Type B pancreatic cell (in vitro differentiated cells): ENCODE measurements at regions not wholly inside any gene's neighbourhood (a gene's known extent, or its start where the extent isn't known, plus 50 kb on each side); places are given as distances from the start of the nearest gene placed in this dataset.

ENCODE experiments used
- DNase-seq: peaks from one replicate; pipeline ENCODE4 v3.0.0; 2021; ENCODE audit warnings: mixed read lengths; ENCODE audit not compliant: unreplicated experiment; ENCODE audit errors: extremely low spot score
- H3K27ac Mint-ChIP-seq: 2 replicates; pipeline ENCODE4 v1.8.0; 2021; ENCODE audit warnings: mild to moderate bottlenecking, mixed read lengths
- H3K27me3 Mint-ChIP-seq: 2 replicates; pipeline ENCODE4 v1.8.0; 2021; ENCODE audit warnings: mixed read lengths
- H3K36me3 Mint-ChIP-seq: 2 replicates; pipeline ENCODE4 v1.8.0; 2021; ENCODE audit warnings: mixed read lengths
- H3K4me1 Mint-ChIP-seq: one replicate; pipeline ENCODE4 v1.8.0; 2021; ENCODE audit warnings: mixed read lengths; ENCODE audit not compliant: unreplicated experiment
- H3K4me3 Mint-ChIP-seq: 2 replicates; pipeline ENCODE4 v1.8.0; 2021; ENCODE audit warnings: mild to moderate bottlenecking, mixed read lengths
- H3K9me3 Mint-ChIP-seq: 2 replicates; pipeline ENCODE4 v1.8.0; 2021; ENCODE audit warnings: mixed read lengths
- TF ChIP-seq, protein P1 (sequence below): fragments of 200-600 bp; sonication (generic); conservative IDR thresholded peaks from 2 replicates; pipeline ENCODE4 v1.5.0; 2021; ENCODE audit warnings: antibody characterized with exemption, mild to moderate bottlenecking

DNA sequence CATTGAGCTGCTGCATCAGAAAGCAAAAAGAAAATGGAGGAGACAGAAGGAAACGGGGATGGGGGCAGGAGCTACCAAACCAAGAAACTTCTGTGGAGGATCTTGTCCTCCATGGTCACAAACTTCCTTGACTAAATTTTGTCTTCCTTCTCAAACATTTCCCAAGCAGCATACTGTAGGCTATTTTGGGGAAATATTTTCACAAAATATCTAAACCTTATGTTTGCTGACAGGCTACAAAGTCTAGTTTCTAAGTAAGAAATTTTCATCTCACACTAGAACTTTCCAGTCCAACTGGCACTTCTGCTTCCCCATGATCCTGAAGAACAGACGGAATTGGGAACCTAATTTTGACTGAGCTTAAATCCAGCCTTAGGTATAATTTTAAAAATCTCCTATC, 552.0 kb downstream of the SNAPC1 start:
- Mint-ChIP-seq H3K4me3 (no peak overlapping the region), H3K27me3 (peaks cover 16% of the 10 kb centered on the region), H3K9me3 (no peaks in the 10 kb centered on the region), H3K4me1 (no peaks in the 10 kb centered on the region), H3K27ac (no peak overlapping the region), H3K36me3 (no peaks in the 10 kb centered on the region)
- DNase-seq: no peak
- TF ChIP-seq, protein P1, sequence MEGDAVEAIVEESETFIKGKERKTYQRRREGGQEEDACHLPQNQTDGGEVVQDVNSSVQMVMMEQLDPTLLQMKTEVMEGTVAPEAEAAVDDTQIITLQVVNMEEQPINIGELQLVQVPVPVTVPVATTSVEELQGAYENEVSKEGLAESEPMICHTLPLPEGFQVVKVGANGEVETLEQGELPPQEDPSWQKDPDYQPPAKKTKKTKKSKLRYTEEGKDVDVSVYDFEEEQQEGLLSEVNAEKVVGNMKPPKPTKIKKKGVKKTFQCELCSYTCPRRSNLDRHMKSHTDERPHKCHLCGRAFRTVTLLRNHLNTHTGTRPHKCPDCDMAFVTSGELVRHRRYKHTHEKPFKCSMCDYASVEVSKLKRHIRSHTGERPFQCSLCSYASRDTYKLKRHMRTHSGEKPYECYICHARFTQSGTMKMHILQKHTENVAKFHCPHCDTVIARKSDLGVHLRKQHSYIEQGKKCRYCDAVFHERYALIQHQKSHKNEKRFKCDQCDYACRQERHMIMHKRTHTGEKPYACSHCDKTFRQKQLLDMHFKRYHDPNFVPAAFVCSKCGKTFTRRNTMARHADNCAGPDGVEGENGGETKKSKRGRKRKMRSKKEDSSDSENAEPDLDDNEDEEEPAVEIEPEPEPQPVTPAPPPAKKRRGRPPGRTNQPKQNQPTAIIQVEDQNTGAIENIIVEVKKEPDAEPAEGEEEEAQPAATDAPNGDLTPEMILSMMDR: no peak

DNA sequence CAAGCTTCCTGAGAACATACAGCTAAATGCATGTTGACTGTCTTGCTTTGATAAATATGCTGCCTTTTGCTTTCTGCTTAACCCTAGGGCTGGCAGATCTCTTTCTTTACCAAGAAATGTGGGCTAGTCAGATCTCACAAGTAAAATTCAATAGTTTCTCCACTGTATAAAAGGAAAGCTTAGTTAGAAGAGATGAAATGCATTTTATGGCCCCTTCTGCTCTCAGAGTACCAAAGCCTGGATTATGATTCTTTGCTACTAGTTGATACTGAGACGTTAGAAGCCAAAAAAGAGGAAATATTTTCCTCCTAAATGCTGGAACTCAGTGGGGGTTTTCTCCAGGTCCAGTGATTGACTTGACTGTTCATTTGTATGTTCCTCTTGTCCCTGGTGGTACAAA, 552.7 kb downstream of the SNAPC1 start:
- Mint-ChIP-seq H3K9me3 (no peaks in the 10 kb centered on the region), H3K36me3 (no peaks in the 10 kb centered on the region), H3K27ac (no peak overlapping the region), H3K4me1 (no peaks in the 10 kb centered on the region), H3K4me3 (no peak overlapping the region), H3K27me3 (peaks cover 19% of the 10 kb centered on the region)
- DNase-seq: no peak
- TF ChIP-seq, protein P1: no peak

- H3K27me3 Mint-ChIP-seq: peaks cover 19% of the 10 kb centered on the region
- no peak overlapping the region for H3K4me3 Mint-ChIP-seq
- no peak for DNase-seq
- H3K27ac Mint-ChIP-seq: no peak overlapping the region
- H3K36me3 Mint-ChIP-seq: no peaks in the 10 kb centered on the region
- no peaks in the 10 kb centered on the region for H3K4me1 Mint-ChIP-seq
- TF ChIP-seq, protein P1: no peak
- H3K9me3 Mint-ChIP-seq: no peaks in the 10 kb centered on the region
Measured at GRCh38 chr14:62315631-62316030, 553.4 kb downstream of the SNAPC1 start.

GRCh38 chr14:62322216-62322615, 560.0 kb downstream of the SNAPC1 start:
- H3K36me3 Mint-ChIP-seq: no peaks in the 10 kb centered on the region
- no peaks in the 10 kb centered on the region for H3K9me3 Mint-ChIP-seq
- no peak overlapping the region for H3K27ac Mint-ChIP-seq
- H3K4me1 Mint-ChIP-seq: no peaks in the 10 kb centered on the region
- TF ChIP-seq, protein P1: no peak
- no peak for DNase-seq
- H3K4me3 Mint-ChIP-seq: no peak overlapping the region
- peaks cover 11% of the 10 kb centered on the region for H3K27me3 Mint-ChIP-seq

- H3K4me1 Mint-ChIP-seq: no peaks in the 10 kb centered on the region
- no peak for DNase-seq
Measured at GRCh38 chr14:62329427-62329826, 567.2 kb downstream of the SNAPC1 start.

More at GRCh38 chr14:62329427-62329826, 567.2 kb downstream of the SNAPC1 start:
- Mint-ChIP-seq H3K27ac (no peak overlapping the region), H3K9me3 (no peaks in the 10 kb centered on the region), H3K4me3 (no peak overlapping the region), H3K27me3 (no peaks in the 10 kb centered on the region), H3K36me3 (no peaks in the 10 kb centered on the region)
- TF ChIP-seq, protein P1: no peak
